ENCODE measurements at regions not wholly inside any gene's neighbourhood (a gene's known extent, or its start where the extent isn't known, plus 50 kb on each side); places are given as distances from the start of the nearest gene placed in this dataset.
A peak's percentile ranks its signal among the peaks of the same experiment; 100 is the strongest.

DNA sequence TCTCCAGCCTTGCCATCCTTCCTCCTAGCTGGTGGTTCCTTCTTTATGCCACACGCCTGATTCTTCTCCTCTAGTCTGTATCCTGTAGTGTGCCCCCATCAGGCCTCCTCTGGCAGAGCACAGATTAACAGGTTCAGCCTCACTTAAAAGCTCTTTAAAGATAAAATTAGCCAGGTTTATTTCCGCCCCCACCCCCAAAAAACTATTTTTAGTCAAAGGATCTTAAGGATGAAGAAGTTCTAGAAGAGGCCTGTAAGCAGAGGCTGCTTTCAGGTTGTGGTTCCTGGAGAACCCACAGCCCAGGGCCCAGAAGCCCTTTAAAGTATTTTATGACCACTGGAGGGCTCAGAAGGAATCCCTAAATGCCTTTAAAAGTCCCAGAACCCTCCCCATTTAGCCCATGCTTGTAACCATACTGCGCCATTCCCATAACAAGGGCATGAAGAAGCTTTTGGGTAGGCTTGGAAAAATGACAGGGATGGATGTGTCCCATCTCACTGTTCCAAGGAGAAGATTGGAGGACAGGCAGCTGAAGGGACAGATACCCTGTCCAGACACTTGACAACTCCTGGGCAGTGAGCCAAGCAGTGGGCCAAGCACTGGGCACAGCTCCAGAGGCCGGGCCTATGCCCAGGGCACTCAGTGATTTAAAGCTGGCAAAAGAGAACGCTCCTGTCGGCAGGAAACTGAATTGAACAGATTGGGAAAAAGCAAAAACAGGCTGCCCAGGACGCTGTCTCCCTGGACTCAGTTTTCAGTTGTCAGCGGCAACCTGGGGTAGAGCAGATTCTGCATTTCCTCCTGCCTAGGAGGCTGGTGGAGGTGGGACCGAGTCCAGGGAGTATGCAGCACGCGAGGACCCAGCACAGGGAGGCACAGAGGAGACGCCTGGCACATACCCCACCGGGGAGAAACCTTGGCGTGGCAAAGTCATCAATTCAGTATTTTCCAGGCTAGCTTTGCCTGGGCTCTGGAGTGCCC lies 106.3 kb upstream of the SSBP2 start:
- no peak for DNase-seq (ENCODE audit: extremely low read depth in 1 of 2, low read depth in 1 of 2)

DNA sequence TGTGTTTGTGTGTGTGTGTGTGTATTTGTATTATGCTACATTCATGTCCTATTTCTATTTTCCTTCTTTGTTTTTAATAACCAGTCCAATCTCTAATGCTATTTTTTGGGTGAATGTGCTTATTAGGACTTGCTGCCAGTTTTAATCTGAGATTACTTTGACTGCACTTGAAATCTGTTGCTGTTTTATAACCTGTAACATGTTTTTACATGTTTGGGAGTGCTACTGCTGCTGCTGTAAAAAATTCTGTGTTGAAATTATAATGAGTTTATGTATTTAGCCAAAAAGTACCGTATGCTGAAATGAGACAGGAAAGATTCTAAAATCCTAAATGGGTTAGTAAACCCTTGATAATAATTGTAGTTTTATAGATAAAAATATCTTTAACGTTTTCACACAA lies 104.7 kb upstream of the SSBP2 start:
- no peak for DNase-seq (ENCODE audit: extremely low read depth in 1 of 2, low read depth in 1 of 2)

DNA sequence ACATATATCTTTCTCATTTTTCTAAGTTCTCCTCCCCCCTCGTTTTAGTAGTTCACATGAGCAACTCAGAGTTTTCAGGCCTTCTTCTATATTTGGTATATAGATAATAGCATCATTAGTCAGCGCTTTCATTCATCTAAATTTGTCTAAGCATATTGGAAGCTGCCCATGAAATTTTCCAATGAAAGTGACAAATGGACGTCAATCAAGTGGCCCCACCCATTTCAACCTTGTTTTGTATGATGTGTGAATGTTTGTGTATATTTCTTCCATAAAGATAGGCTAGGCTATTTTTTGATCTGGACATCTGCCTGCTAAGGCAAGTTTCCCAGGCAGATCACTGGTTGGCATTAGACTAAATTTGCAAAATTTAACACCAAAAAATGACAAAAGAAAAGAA lies 104.0 kb upstream of the SSBP2 start:
- no peak for DNase-seq (ENCODE audit: extremely low read depth in 1 of 2, low read depth in 1 of 2)

DNA sequence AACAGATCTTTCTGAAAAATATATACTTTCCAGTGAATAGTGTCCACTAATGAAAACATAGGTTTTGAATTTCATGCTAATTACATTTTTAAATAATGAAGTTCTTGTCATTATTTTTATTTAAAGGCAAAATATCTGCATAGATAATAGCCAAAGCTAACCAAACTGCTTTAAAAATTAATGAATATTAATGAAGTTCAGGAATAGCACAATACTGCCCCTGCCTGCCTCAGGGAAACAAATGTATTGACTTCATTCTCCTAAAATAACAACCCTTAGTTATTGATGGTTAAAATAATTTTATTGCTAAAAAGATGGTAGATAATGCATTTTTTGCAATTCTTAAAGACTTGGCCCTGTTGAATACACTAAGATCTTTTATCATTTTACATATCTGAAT lies 103.6 kb upstream of the SSBP2 start:
- DNase-seq (ENCODE audit: extremely low read depth in 1 of 2, low read depth in 1 of 2), result no peak

DNA sequence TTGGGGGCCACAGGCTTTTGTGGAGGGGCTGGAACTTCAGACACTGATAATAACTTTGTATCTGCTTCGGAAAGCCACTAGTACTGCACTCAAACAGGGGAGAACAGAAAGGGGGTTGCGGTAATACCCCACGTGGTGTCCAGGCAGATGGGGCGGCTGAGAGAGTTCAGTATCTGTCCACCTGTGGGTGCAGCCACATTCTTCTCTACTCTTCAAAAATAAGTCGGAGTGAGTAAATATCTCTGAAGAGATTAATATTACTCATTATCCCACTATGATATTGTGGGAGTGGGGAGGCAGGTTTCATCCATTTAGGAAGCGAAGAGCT lies 102.1 kb upstream of the SSBP2 start:
- DNase-seq (ENCODE audit: extremely low read depth in 1 of 2, low read depth in 1 of 2), result no peak

DNA sequence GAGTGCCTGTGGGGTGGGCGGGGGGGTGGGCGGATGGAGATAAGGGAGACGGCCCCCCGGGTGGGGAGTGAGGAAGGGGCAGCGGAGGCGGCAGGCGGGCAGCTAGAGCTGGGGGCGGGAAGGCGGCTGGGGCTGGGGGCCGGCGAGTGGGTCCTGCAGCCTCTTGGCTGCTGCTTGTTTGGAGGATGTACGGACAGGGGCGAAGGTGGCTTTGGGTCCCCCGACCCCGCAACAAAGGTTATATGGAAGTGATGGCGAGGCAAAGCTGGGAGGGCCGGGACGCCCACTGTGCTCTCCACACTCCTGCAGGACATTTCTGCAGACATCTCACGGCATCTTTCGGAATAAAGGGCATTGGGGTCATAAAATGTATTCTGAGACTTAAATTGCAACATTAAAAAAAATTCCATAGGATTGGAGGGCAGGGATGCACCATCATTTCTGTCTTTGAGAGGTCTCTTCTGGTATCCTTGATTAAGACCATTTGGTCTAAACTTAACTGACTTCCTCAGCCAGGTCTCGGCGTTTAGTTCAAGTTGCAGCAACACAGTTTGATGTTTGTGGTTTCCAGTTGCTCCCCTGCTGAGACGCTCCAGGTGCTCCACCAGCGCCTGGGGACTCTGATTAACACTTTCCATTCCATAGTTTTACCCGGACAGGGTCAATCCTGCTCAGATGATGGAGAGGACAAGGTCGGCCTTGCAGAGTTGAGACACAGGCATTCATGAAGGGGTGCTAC lies 101.6 kb upstream of the SSBP2 start:
- no peak for DNase-seq (ENCODE audit: extremely low read depth in 1 of 2, low read depth in 1 of 2)

DNA sequence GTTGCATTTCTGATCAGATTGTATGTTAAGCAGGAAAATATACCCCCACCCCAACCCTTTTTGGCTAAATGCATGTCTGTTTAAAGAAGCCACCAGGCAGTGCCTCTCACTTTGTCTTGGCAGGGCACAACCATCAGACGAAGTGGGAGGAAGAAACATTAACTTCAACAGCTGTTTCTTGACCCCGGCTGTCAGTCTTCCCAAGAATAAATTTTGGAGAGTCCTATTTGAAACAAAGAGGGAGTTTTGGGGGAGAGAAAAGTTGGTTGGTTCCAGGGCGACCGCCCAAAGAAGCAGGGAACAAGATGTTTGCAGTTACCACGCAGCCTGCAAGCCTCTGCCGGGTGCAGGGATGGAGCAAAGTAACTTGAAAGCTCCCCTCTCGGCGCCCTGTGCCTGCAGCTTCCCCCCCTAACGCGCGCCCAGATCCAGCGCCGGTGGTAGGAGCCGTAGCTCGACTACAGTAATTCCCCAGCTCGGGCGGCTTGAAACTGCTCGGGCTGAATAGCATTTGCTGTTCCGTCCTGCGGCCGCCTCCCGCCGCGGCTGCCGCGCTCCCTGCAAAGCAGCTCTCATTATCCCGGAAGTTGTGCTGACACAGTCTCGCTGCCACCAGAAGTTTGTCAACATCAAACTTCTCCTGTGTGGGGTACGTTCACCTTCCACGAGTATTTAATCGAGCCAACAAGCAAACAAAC lies 100.7 kb upstream of the SSBP2 start:
- DNase-seq (ENCODE audit: extremely low read depth in 1 of 2, low read depth in 1 of 2), result peak; percentile 70 to 77

DNA sequence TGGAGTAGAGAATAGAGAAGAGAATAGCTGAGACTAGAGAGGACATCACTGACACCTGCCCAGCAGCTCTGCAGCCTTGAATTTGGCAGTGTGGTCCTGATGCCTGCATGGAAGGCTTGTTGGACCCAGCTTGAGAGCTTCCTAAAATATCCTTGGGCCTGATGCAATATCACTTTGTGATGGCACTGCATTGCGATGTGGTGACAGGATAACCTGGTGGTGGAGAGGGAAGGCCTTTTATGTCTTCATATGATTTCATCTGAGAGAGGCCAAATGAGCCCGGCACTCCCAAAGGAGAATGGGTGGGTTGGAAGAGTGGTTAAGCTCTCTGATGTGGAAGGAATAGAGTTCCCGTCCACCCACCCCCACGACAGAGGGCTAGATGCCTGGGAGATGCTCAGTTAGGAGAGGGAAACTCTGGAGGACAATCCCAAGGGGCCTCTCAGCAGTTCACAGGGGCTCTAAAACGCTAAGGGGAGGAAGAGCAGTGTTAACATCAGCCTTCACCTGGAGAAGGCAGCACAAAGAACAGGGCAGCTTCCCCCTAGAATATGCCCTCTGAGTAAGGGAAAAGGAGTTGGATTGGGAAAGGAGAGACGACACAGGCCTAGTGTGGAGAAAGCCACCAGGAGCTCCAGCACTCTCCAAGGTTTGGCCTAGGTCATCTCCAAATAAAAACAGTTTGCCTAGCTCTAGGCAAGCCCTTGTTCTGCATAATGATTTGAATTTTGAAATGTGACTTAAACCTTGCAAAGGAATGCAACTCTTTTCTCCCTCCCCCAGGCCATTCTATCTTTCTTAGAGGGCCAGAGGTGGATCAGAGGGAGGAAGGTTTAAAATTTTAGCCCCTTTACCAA lies 99.8 kb upstream of the SSBP2 start:
- DNase-seq (ENCODE audit: extremely low read depth in 1 of 2, low read depth in 1 of 2), result no peak

DNA sequence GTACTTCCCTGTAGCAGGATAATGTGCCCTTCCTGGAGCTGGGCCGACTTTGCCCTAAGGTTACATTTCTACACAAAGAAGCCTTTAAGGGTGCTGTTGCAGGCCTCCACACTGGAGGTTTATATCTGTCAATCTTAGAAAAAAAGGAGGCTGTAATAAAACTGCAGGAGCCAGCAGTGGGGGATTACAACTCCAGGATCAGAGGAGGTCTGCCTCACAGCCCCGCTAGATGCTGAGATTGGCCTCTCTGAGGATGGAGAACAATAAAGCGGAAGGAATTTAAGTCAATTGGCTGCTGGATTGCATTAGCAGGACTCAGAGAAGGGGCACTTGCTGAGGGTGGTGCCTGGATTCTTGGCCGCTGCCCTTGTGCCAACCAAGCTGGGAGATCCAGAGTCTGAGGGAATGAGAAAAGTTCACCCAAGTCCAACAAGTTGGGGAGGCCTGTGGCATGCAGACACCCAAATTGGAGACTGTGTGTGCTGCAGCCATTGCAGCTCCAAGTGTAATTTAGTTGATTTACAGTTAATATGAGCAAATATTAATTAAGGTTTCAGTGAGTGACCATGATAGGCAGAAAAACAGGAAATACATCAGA lies 99.0 kb upstream of the SSBP2 start:
- no peak for DNase-seq (ENCODE audit: extremely low read depth in 1 of 2, low read depth in 1 of 2)

DNA sequence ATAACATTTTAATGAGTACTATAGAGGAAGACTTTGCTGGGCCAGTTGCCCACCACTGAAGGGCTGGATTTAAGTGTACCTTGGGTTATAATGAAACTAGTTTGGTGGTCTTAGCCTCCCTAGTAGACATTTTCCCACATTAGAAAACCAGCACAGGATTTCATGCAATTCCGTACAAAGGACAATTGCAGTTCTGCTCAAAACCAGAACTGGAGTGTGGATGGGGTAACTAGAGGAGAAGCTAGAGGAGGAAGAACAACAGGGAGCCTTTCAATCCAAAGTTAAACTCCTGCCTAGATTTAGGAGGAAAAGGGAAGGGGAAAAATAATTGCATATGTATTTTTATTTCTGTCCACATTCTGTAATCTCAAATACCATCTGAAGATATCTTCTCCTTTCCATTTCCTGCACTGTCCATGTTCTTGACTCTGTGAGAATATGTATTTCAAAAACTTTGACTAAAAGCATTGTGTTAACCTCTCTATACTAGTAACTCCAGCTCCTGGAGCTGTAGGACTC lies 97.5 kb upstream of the SSBP2 start:
- no peak for DNase-seq (ENCODE audit: extremely low read depth in 1 of 2, low read depth in 1 of 2)

DNA sequence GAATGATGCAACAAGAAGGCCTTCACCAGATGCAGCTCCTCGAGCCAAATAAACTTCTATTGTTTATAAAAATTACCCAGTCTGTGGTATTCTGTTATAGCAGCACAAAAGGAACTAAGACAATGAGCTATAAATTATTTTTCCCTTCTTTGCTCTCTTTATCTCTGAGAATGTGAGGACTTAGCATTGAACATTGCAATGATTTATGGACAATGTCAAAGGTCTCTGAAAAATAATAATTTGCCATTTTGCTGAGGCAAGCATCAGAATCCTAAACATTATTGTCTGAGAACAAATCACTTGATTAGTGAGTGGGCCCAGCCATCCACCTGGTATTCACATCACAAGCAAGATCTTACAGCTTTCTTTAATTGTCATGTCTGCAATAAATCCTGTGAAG lies 95.4 kb upstream of the SSBP2 start:
- DNase-seq (ENCODE audit: extremely low read depth in 1 of 2, low read depth in 1 of 2), result no peak

DNA sequence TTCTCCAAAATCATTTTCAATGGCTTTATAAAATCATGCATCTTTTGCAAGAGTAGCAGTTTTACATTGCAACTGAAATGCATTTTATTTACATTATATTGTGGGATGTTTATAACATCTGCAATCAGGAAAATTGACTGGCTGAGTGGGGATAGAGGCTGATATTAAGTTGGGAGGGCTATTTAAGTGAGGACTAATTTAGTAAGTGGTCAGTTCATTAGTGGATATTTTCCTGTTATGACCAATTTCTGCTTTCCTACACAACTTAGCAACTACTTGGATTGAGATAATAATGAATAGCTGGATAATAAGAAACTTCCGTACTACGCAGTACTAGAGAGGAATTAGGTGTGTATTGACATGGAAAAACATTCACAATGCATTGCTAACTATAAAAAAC lies 92.9 kb upstream of the SSBP2 start:
- no peak for DNase-seq (ENCODE audit: extremely low read depth in 1 of 2, low read depth in 1 of 2)

DNA sequence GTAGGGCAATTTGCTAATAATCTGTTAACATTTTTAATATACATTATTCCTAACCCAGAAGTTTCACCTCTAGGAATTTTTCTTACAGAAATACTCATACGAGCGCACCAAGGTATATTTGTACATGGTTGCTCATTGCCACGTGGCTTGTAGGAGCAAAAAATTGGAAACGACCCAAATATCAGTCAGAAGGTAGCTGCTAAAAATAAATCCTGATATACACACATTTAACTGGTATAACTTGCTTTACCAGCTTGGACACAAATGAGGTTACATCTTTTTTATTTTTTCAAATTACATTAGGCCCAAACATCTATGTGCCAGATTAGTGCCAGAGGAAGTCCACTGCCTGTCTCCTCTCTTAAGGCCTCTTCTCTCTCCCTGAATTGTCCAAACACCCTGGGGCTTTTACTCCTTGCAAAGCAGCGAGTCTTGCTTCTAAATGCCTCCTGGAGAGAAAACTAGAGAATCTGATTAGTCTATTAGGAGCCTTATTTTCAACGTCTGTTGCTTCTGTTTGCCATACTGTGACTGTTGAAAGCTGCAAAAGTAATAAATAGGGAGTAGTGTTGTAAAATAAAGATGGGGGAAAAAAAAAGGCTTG lies 92.0 kb upstream of the SSBP2 start:
- DNase-seq (ENCODE audit: extremely low read depth in 1 of 2, low read depth in 1 of 2), result no peak

DNA sequence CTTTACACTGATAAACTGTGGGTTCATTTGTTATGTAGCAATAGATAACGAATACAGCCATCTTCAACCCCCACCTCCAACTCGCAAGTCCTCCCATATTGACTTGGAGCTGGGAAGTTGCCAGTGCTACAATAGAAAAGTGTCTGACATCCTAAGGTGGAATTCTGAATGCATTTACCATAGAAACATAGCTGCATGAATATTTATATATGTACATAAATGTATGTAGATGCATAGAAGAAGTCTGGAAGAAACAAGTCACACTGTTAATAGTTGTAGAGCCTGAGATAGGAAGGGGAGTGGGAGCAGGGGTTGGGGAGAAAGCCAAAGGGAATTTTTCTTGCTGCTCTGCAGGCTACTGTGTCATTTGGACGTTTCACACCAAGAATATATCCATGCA lies 88.1 kb upstream of the SSBP2 start:
- no peak for DNase-seq (ENCODE audit: extremely low read depth in 1 of 2, low read depth in 1 of 2)

DNA sequence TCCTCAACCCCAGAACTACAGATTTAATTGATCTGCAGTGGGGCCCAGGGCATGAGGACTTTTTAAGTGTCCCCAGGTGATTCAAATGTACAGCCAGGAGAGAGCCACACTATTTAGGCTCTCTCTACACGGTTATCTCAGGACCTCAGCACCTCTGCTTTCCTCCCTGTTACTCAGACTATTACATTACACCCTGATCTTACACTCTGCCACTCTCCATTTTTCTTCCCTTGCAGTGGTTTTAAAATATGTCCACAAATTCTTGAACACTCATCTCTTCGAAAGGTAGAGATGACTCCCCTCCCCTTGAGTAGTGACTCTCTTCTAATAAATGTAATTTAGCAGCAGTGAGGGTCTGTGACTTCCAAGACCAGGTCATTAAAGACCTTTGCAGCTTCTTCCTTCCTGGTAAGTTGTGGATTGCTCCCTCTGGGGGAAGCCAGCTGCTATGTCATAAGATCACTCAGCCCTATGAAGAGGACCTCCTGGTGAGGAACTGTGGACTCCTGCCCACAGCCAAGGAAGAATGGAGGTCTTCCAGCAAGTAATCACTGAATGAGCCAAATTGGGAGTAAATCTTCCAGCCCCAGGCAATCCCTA lies 87.5 kb upstream of the SSBP2 start:
- no peak for DNase-seq (ENCODE audit: extremely low read depth in 1 of 2, low read depth in 1 of 2)

DNA sequence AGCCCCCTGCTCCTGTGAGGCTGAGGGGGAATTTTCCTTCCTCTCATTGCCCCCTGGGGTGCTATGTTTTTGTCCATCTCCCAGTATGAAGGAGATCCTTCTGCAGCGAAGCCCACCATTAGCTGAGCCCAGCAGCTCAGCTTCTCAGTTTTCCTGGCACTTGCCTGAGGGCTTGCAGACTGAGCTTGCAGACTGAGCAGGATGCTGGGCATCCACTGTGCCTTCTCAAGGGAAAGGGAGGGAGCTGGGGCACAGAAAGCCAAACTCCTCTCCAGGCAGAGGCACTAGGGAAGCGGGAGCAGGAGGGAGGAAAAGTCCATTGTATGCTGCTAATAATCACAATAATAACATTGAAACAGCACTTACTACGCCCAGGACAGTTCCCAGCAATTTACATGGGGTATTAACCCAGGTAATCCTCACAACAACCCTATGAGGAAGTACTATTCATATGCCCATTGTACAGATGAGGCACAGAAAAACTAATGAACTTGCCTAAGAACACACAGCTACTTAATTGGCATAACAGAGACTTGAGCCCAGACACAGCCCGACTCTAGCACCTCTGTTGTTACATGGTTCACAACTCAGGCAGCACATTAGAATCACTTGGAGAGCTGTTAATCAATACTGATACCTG lies 86.9 kb upstream of the SSBP2 start:
- DNase-seq (ENCODE audit: extremely low read depth in 1 of 2, low read depth in 1 of 2), result no peak

DNA sequence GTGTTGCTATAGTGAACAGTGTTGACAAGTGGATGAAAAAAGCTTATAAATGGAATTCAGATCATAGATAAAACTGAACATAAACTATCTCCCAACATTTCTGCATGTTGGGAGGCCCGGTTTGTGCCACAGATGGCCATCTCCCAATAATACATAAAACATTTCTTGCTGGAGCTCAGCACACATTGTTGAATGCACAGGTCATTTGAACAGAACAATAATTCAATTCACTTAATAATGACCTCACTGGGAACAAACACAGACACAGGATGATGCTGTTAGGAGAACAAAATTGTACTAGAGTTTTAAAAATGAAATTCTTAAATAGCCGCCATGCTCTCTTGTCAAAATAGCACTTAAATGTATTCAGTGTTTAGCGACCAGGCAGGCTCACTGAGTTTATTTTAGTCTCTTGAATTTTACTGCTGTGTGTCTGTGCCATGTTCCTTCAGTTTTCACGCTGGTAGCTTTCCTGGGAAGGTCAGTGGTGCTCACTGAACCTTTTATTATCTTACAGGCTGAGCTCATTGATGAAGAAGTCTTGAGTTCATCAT lies 85.0 kb upstream of the SSBP2 start:
- no peak for DNase-seq (ENCODE audit: extremely low read depth in 1 of 2, low read depth in 1 of 2)

DNA sequence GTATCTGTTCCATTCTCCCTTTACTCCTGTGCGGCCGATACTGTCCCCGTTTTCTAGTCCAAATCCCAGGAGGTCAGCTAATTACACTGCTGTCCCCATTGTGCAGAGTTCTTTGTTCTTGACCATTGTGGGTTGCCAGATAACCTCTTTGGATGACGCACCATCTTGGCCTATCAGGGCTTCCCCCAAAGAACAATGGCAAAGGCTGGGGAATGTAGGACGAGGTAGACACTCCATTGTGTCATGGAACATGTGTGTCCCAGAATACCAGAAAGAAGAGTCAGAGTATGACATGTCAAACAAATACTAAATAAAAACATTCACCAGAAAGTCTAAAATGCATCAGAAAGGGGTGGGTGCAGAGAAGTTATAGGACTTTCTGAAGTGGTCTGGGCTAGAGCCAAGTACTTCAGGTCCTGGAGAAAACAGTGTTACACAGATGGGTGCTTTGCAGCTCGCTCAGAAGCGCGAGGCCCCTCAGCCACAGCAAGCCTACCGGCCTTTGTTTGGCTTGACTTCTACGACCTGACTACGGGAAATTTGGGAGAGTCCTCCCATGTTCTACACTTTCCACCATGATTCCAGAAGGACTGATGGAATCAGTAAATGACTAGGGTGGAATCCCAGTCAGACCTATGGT lies 83.2 kb upstream of the SSBP2 start:
- no peak for DNase-seq (ENCODE audit: extremely low read depth in 1 of 2, low read depth in 1 of 2)
